ENCODE measurements at regions not wholly inside any gene's neighbourhood (a gene's known extent, or its start where the extent isn't known, plus 50 kb on each side); places are given as distances from the start of the nearest gene placed in this dataset.

- TF ChIP-seq CTCF (IDR thresholded peaks at IDR 0.05; ENCODE audit: poor library complexity) (no peak), EZH2phosphoT487 (IDR thresholded peaks at IDR 0.05; ENCODE audit: low read depth, severe bottlenecking, unreplicated experiment) (no peak), EZH2 (IDR thresholded peaks at IDR 0.05; ENCODE audit: borderline replicate concordance) (no peak)
These were observed 1949.6 kb upstream of the WWC1 start for GRCh38 chr5:166341740-166342337.

Measured in hepatocyte (in vitro differentiated cells).